Activated CD4-positive, alpha-beta T cell treated with anti-CD3 and anti-CD28 coated beads, Interleukin-2, amount 50 U/mL, for 4 hours (primary cell): ENCODE measurements at regions not wholly inside any gene's neighbourhood (a gene's known extent, or its start where the extent isn't known, plus 50 kb on each side); places are given as distances from the start of the nearest gene placed in this dataset.

Experiments used
- DNase-seq, 2 experiments: peaks; one replicate each; pipeline ENCODE4 v3.0.0-alpha.2; 2020

- DNase-seq, result no peak
These were observed 209.9 kb upstream of the ROPN1 start for GRCh38 chr3:124201786-124202185.

- no peak for DNase-seq
These were observed 210.8 kb upstream of the ROPN1 start for GRCh38 chr3:124202754-124203153.

- DNase-seq, result no peak
These were observed 211.4 kb upstream of the ROPN1 start for GRCh38 chr3:124203292-124203691.

GRCh38 chr3:124206225-124207055, 214.5 kb upstream of the ROPN1 start:
- DNase-seq, result no peak

GRCh38 chr3:124207077-124207476, 215.2 kb upstream of the ROPN1 start:
- DNase-seq, result no peak

- DNase-seq, result no peak
These were observed 216.1 kb upstream of the ROPN1 start for GRCh38 chr3:124207873-124208485.

- no peak for DNase-seq
These were observed 217.5 kb upstream of the ROPN1 start for GRCh38 chr3:124209426-124209825.

GRCh38 chr3:124210899-124211298, 219.0 kb upstream of the ROPN1 start:
- no peak for DNase-seq

GRCh38 chr3:124213641-124214040, 221.7 kb upstream of the ROPN1 start:
- no peak for DNase-seq

GRCh38 chr3:124217542-124217941, 225.6 kb upstream of the ROPN1 start:
- DNase-seq, result no peak

GRCh38 chr3:124221422-124221821, 229.5 kb upstream of the ROPN1 start:
- no peak for DNase-seq

GRCh38 chr3:124223853-124224252, 231.9 kb upstream of the ROPN1 start:
- no peak for DNase-seq

GRCh38 chr3:124227150-124227630, 235.3 kb upstream of the ROPN1 start:
- DNase-seq, result no peak

GRCh38 chr3:124229420-124229819, 237.5 kb upstream of the ROPN1 start:
- no peak for DNase-seq

- DNase-seq, result no peak
These were observed 237.9 kb upstream of the ROPN1 start for GRCh38 chr3:124229836-124230235.

- no peak for DNase-seq
These were observed 238.5 kb upstream of the ROPN1 start for GRCh38 chr3:124230432-124230831.

- no peak for DNase-seq
These were observed 239.1 kb upstream of the ROPN1 start for GRCh38 chr3:124230998-124231397.

GRCh38 chr3:124234852-124235252, 242.9 kb upstream of the ROPN1 start:
- no peak for DNase-seq

GRCh38 chr3:124235446-124235845, 243.5 kb upstream of the ROPN1 start:
- no peak for DNase-seq

GRCh38 chr3:124243177-124243859, 251.4 kb upstream of the ROPN1 start:
- DNase-seq, result no peak

GRCh38 chr3:124246376-124246775, 254.5 kb upstream of the ROPN1 start:
- DNase-seq, result no peak

- DNase-seq, result no peak
These were observed 255.0 kb upstream of the ROPN1 start for GRCh38 chr3:124246949-124247348.

- DNase-seq, result no peak
These were observed 256.6 kb upstream of the ROPN1 start for GRCh38 chr3:124248471-124249028.

- no peak for DNase-seq
These were observed 257.1 kb upstream of the ROPN1 start for GRCh38 chr3:124249038-124249437.
